Smooth muscle cell (in vitro differentiated cells): ENCODE measurements at regions not wholly inside any gene's neighbourhood (a gene's known extent, or its start where the extent isn't known, plus 50 kb on each side); places are given as distances from the start of the nearest gene placed in this dataset.
A peak's percentile ranks its signal among the peaks of the same experiment; 100 is the strongest.

Experiments
- DNase-seq: peaks from one replicate; lab custom pipeline; 2025; ENCODE audit not compliant: unreplicated experiment; lab: John Stamatoyannopoulos, UW
- H2AFZ ChIP-seq: fragments of 200-600 bp; sonication (generic); 2 replicates; pipeline ENCODE4 v1.6.0; 2016; ENCODE audit warnings: antibody characterized with exemption, low read depth, mild to moderate bottlenecking
- H3F3A ChIP-seq: fragments of 200-600 bp; sonication (generic); 2 replicates; pipeline ENCODE4 v1.6.0; 2017; ENCODE audit warnings: antibody characterized with exemption, low read depth
- H3K27ac ChIP-seq: fragments of 200-600 bp; sonication (generic); 2 replicates; pipeline ENCODE4 v1.5.1; 2016; ENCODE audit warnings: low read depth, mild to moderate bottlenecking
- H3K27me3 ChIP-seq: fragments of 200-600 bp; sonication (generic); 2 replicates; pipeline ENCODE4 v1.6.1; 2016; ENCODE audit warnings: low read depth, mild to moderate bottlenecking
- H3K36me3 ChIP-seq: fragments of 200-600 bp; sonication (generic); 2 replicates; pipeline ENCODE4 v1.5.1; 2016; ENCODE audit warnings: low read depth
- H3K4me1 ChIP-seq: fragments of 200-600 bp; sonication (generic); 2 replicates; pipeline ENCODE4 v1.5.1; 2016; ENCODE audit warnings: low read depth
- H3K4me2 ChIP-seq: fragments of 200-600 bp; sonication (generic); 2 replicates; pipeline ENCODE4 v1.6.0; 2016; ENCODE audit warnings: mild to moderate bottlenecking
- H3K4me3 ChIP-seq: fragments of 200-600 bp; sonication (generic); 2 replicates; pipeline ENCODE4 v1.5.1; 2016; ENCODE audit warnings: mild to moderate bottlenecking
- H3K79me2 ChIP-seq: fragments of 200-600 bp; sonication (generic); 2 replicates; pipeline ENCODE4 v1.6.0; 2016; ENCODE audit warnings: low read depth, mild to moderate bottlenecking
- H3K9ac ChIP-seq: fragments of 200-600 bp; sonication (generic); 2 replicates; pipeline ENCODE4 v1.6.0; 2016; ENCODE audit warnings: low read depth
- H3K9me3 ChIP-seq: fragments of 200-600 bp; sonication (generic); replicated peaks from 2 replicates; pipeline ENCODE4 v1.5.1; 2016; ENCODE audit warnings: low read depth
- H4K20me1 ChIP-seq: fragments of 200-600 bp; sonication (generic); 2 replicates; pipeline ENCODE4 v1.6.0; 2016; ENCODE audit warnings: low read depth
- WGBS: methylation state at CpG from one replicate; pipeline ENCODE4 v1.1.7; 2016; ENCODE audit warnings: low lambda C conversion rate; 5-methylcytosine and 5-hydroxymethylcytosine counted together
- TF ChIP-seq, protein P1 (sequence below): fragments of 200-600 bp; sonication (generic); IDR thresholded peaks from 2 replicates; pipeline ENCODE4 v1.5.1; 2017; ENCODE audit warnings: borderline replicate concordance, mild to moderate bottlenecking, antibody characterized with exemption; ENCODE audit not compliant: insufficient read depth, poor library complexity, severe bottlenecking

GRCh38 chr12:87866578-87867292, 162.5 kb downstream of the C12orf50 start:
- no peaks in the 10 kb centered on the region for H3K27me3 ChIP-seq
- 91% methylated on average over 3 of the region's 3 CpGs for WGBS
- no peaks in the 10 kb centered on the region for H3K9me3 ChIP-seq
- no peaks in the 10 kb centered on the region for H3K36me3 ChIP-seq
- no peak overlapping the region for H3K4me2 ChIP-seq
- peaks cover 14% of the 10 kb centered on the region for H3K4me1 ChIP-seq
- no peak for DNase-seq
- no peak overlapping the region for H3K27ac ChIP-seq
- H4K20me1 ChIP-seq: no peaks in the 10 kb centered on the region
- H3K79me2 ChIP-seq: no peaks in the 10 kb centered on the region
- H3K4me3 ChIP-seq: no peak overlapping the region
- H3K9ac ChIP-seq: no peak overlapping the region
- H3F3A ChIP-seq: no peaks in the 10 kb centered on the region
- TF ChIP-seq, protein P1, sequence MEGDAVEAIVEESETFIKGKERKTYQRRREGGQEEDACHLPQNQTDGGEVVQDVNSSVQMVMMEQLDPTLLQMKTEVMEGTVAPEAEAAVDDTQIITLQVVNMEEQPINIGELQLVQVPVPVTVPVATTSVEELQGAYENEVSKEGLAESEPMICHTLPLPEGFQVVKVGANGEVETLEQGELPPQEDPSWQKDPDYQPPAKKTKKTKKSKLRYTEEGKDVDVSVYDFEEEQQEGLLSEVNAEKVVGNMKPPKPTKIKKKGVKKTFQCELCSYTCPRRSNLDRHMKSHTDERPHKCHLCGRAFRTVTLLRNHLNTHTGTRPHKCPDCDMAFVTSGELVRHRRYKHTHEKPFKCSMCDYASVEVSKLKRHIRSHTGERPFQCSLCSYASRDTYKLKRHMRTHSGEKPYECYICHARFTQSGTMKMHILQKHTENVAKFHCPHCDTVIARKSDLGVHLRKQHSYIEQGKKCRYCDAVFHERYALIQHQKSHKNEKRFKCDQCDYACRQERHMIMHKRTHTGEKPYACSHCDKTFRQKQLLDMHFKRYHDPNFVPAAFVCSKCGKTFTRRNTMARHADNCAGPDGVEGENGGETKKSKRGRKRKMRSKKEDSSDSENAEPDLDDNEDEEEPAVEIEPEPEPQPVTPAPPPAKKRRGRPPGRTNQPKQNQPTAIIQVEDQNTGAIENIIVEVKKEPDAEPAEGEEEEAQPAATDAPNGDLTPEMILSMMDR: peak; percentile 23
- H2AFZ ChIP-seq: no peak overlapping the region

- H3K9ac ChIP-seq: no peak overlapping the region
- H3K9me3 ChIP-seq: no peaks in the 10 kb centered on the region
- no peaks in the 10 kb centered on the region for H3K79me2 ChIP-seq
- no peak overlapping the region for H3K4me3 ChIP-seq
- H3K36me3 ChIP-seq: no peaks in the 10 kb centered on the region
- no peak for DNase-seq
- whole genome bisulfite sequencing: 65% methylated on average over 2 of the region's 2 CpGs
- no peaks in the 10 kb centered on the region for H3K4me1 ChIP-seq
- no peaks in the 10 kb centered on the region for H3K27me3 ChIP-seq
- no peak overlapping the region for H3K4me2 ChIP-seq
- no peak overlapping the region for H3K27ac ChIP-seq
- no peak overlapping the region for H2AFZ ChIP-seq
- no peaks in the 10 kb centered on the region for H3F3A ChIP-seq
- TF ChIP-seq, protein P1: no peak
- H4K20me1 ChIP-seq: no peaks in the 10 kb centered on the region
Measured at GRCh38 chr12:87861791-87862190, 167.4 kb downstream of the C12orf50 start.

DNA sequence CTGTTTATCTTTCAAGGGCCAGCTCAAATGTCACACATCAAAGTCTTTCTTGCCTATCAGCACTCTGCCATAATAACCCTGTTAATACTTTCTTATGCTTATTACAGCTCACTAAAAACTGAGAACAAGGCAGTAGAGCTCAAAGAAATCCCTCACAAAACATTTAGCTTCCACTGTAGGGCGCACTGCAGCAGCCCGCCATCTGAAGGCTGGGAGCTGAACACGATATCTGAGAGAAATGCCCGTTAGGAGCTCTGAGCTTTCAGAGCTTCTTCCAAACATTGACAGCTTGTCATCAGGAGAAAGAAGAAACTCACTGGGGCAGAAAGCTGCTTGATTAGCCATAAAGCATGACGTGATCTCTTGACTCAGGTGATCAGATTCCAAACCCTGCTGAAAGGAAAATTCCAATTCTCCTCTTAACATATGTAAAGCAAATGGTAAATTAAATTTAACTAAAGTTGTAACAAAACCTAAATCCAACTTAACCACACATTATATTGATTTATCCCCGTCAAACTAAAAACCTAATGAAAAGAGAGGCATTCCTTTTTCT, 175.7 kb downstream of the C12orf50 start:
- no peak overlapping the region for H3K27ac ChIP-seq
- H3K36me3 ChIP-seq: no peaks in the 10 kb centered on the region
- TF ChIP-seq, protein P1: no peak
- no peak overlapping the region for H3K9ac ChIP-seq
- H3K79me2 ChIP-seq: no peaks in the 10 kb centered on the region
- no peaks in the 10 kb centered on the region for H3K27me3 ChIP-seq
- WGBS: 76% methylated on average over 6 of the region's 6 CpGs
- H3F3A ChIP-seq: no peaks in the 10 kb centered on the region
- H3K9me3 ChIP-seq: no peaks in the 10 kb centered on the region
- no peak overlapping the region for H2AFZ ChIP-seq
- H4K20me1 ChIP-seq: no peaks in the 10 kb centered on the region
- no peak for DNase-seq
- H3K4me1 ChIP-seq: no peaks in the 10 kb centered on the region
- no peak overlapping the region for H3K4me2 ChIP-seq
- H3K4me3 ChIP-seq: no peak overlapping the region

DNA sequence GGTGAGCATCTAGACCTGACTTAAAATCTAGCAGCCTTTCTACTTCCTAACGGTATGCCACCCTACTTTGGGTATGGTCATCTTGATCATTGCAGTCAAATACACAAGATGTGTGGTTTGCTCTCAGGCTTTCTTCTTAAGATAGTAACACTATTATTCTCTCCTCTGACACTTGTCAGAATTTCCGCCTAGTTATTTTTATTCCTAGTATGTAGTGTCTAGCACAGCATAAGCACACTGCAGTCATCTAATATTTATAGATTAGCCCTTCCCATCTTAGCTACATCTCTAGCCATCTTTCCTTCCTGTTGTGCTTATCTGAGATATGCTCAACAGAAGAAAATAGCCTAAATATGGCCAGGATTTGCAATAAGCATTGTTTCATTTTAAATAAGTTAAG, 180.1 kb downstream of the C12orf50 start:
- Histone ChIP-seq H4K20me1 (no peaks in the 10 kb centered on the region), H3K36me3 (no peaks in the 10 kb centered on the region), H3F3A (no peaks in the 10 kb centered on the region), H3K4me3 (no peak overlapping the region), H3K79me2 (no peaks in the 10 kb centered on the region), H3K9me3 (no peaks in the 10 kb centered on the region), H3K4me1 (no peaks in the 10 kb centered on the region), H3K27ac (no peak overlapping the region), H3K4me2 (no peak overlapping the region), H2AFZ (no peak overlapping the region), H3K9ac (no peak overlapping the region), H3K27me3 (no peaks in the 10 kb centered on the region)
- TF ChIP-seq, protein P1: no peak
- no peak for DNase-seq
- 80% methylated on average over 2 of the region's 2 CpGs for WGBS
